Natural killer cell (primary cell): ENCODE measurements at regions not wholly inside any gene's neighbourhood (a gene's known extent, or its start where the extent isn't known, plus 50 kb on each side); places are given as distances from the start of the nearest gene placed in this dataset.

ENCODE experiments used
- ATAC-seq, 3 donors: fragments of 150-1000 bp in 2 of 3; fragments of 200-7000 bp in 1 of 3; cut with Tn5 transposase; 1 replicate in 1 of 3; 2 replicates in 2 of 3; pipeline ENCODE4 v1.10.0; 2021; ENCODE audit warnings: mild to moderate bottlenecking in 2 of 3, moderate library complexity in 2 of 3
- DNase-seq, 2 donors: peaks; one replicate each; pipeline versions ENCODE4 v3.0.0 to v3.0.0-alpha.2; 2013 to 2021; ENCODE audit warnings: mixed read lengths in 1 of 2
- H3K27ac ChIP-seq: one replicate; pipeline ENCODE4 v1.5.1; 2013; ENCODE audit warnings: mild to moderate bottlenecking, low read length
- H3K27me3 ChIP-seq: one replicate; pipeline ENCODE4 v1.6.1; 2013; ENCODE audit warnings: low read length; ENCODE audit not compliant: control insufficient read depth, insufficient read depth
- H3K36me3 ChIP-seq: one replicate; pipeline ENCODE4 v1.6.1; 2013; ENCODE audit warnings: low read length; ENCODE audit not compliant: control insufficient read depth, insufficient read depth
- H3K4me1 ChIP-seq: one replicate; pipeline ENCODE4 v1.6.1; 2013; ENCODE audit warnings: low read length; ENCODE audit not compliant: control insufficient read depth, insufficient read depth
- H3K4me3 ChIP-seq: one replicate; pipeline ENCODE4 v1.5.1; 2013; ENCODE audit warnings: low read length
- H3K9me3 ChIP-seq: one replicate; pipeline ENCODE4 v1.6.1; 2013; ENCODE audit warnings: low read length; ENCODE audit not compliant: control insufficient read depth, insufficient read depth
- H3K27ac Mint-ChIP-seq, 2 donors: one replicate each; pipeline ENCODE4 v1.8.0; 2022; ENCODE audit warnings: mild to moderate bottlenecking in 2 of 2, mixed read lengths in 2 of 2, moderate library complexity in 1 of 2
- H3K27me3 Mint-ChIP-seq, 2 donors: one replicate each; pipeline ENCODE4 v1.8.0; 2022; ENCODE audit warnings: low read depth in 2 of 2, mixed read lengths in 2 of 2
- H3K36me3 Mint-ChIP-seq: one replicate; pipeline ENCODE4 v1.8.0; 2022; ENCODE audit warnings: mixed read lengths
- H3K4me1 Mint-ChIP-seq, 2 donors: one replicate each; pipeline ENCODE4 v1.8.0; 2022; ENCODE audit warnings: mixed read lengths in 2 of 2
- H3K4me3 Mint-ChIP-seq: one replicate; pipeline ENCODE4 v1.8.0; 2022; ENCODE audit warnings: mild to moderate bottlenecking, moderate library complexity, mixed read lengths
- H3K9me3 Mint-ChIP-seq, 2 donors: one replicate each; pipeline ENCODE4 v1.8.0; 2022; ENCODE audit warnings: mixed read lengths in 2 of 2
- WGBS: methylation state at CpG from one replicate; pipeline ENCODE4 v1.1.7; 2013; ENCODE audit warnings: missing lambda C conversion rate; ENCODE audit not compliant: insufficient coverage; 5-methylcytosine and 5-hydroxymethylcytosine counted together
- intact Hi-C: fragments of 100-400 bp; cut with micrococcal nuclease; formaldehyde crosslinking; loops from one replicate; pipeline ENCODE4 v1.14.2; 2022
- TF ChIP-seq, protein P1 (sequence below): fragments of 200-600 bp; IDR thresholded peaks from one replicate; pipeline ENCODE4 v1.8.0; 2022; ENCODE audit warnings: antibody characterized with exemption

DNA sequence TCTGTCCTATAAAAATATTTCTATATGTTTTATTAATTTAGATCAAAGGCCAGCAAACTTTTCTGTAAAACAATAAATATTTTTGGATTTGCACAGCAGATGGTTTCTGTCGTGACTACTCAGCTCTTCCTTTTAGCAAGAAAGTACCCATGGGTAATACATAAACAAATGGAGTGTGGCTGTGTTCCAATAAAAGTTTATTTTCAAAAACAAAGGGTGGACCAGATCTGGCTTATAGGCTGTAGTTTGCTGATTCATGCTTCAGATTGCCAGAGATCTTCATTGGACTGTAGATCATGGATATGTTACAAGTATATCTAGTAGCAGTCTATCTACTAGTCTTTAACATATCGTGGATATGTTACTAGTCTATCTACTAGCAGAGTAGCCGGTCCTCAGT lies 590.5 kb downstream of the CSNK1G3 start:
- Mint-ChIP-seq H3K27ac (no peak overlapping the region), H3K4me3 (no peak overlapping the region)
- no peak for ATAC-seq

DNA sequence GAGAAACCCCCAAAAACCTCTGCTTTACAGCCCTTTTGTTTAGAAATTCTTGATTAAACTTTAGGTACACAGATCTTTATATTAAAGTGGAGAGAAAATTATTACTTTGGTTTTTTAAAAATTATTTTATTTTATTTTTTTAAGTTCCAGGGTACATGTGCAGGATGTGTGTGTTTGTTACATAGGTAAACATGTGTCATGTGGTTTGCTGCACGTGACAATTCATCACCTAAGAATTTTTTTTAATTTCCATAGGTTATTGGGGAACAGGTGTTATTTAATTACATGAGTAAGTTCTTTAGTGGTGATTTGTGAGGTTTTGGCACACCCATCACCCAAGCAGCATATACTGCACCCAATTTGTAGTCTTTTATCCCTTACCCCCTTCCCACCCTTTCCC lies 581.7 kb downstream of the CSNK1G3 start:
- TF ChIP-seq, protein P1, sequence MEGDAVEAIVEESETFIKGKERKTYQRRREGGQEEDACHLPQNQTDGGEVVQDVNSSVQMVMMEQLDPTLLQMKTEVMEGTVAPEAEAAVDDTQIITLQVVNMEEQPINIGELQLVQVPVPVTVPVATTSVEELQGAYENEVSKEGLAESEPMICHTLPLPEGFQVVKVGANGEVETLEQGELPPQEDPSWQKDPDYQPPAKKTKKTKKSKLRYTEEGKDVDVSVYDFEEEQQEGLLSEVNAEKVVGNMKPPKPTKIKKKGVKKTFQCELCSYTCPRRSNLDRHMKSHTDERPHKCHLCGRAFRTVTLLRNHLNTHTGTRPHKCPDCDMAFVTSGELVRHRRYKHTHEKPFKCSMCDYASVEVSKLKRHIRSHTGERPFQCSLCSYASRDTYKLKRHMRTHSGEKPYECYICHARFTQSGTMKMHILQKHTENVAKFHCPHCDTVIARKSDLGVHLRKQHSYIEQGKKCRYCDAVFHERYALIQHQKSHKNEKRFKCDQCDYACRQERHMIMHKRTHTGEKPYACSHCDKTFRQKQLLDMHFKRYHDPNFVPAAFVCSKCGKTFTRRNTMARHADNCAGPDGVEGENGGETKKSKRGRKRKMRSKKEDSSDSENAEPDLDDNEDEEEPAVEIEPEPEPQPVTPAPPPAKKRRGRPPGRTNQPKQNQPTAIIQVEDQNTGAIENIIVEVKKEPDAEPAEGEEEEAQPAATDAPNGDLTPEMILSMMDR, result no peak
- H3K4me1 Mint-ChIP-seq, result no peaks in the 10 kb centered on the region
- no peaks in the 10 kb centered on the region for H3K9me3 ChIP-seq
- peaks cover 7 to 11% of the 10 kb centered on the region in 2 donors for H3K9me3 Mint-ChIP-seq
- no peak overlapping the region for H3K27ac ChIP-seq
- H3K4me3 ChIP-seq, result no peak overlapping the region
- H3K36me3 ChIP-seq, result no peaks in the 10 kb centered on the region
- DNase-seq (no peak), ATAC-seq (no peak)
- no peak overlapping the region for H3K27ac Mint-ChIP-seq
- H3K27me3 ChIP-seq, result no peaks in the 10 kb centered on the region
- no CpG with 5 or more reads among the region's 1 CpG for WGBS
- H3K36me3 Mint-ChIP-seq, result no peaks in the 10 kb centered on the region
- intact Hi-C loops, result no loop called here
- no peaks in the 10 kb centered on the region for H3K27me3 Mint-ChIP-seq
- no peaks in the 10 kb centered on the region for H3K4me1 ChIP-seq
- H3K4me3 Mint-ChIP-seq, result no peak overlapping the region

More for the DNA sequence above, 590.5 kb downstream of the CSNK1G3 start:
- H3K36me3 Mint-ChIP-seq, result no peaks in the 10 kb centered on the region
- Histone ChIP-seq H3K36me3 (no peaks in the 10 kb centered on the region), H3K27me3 (no peaks in the 10 kb centered on the region), H3K9me3 (no peaks in the 10 kb centered on the region), H3K4me3 (no peak overlapping the region), H3K27ac (no peak overlapping the region), H3K4me1 (no peaks in the 10 kb centered on the region)
- H3K4me1 Mint-ChIP-seq, result no peaks in the 10 kb centered on the region
- WGBS, result 91% methylated on average over 1 of the region's 3 CpGs
- H3K9me3 Mint-ChIP-seq, result peaks cover 12 to 16% of the 10 kb centered on the region in 2 donors
- DNase-seq, result no peak
- TF ChIP-seq, protein P1, result no peak
- no peaks in the 10 kb centered on the region for H3K27me3 Mint-ChIP-seq
- intact Hi-C loops, result no loop called here

DNA sequence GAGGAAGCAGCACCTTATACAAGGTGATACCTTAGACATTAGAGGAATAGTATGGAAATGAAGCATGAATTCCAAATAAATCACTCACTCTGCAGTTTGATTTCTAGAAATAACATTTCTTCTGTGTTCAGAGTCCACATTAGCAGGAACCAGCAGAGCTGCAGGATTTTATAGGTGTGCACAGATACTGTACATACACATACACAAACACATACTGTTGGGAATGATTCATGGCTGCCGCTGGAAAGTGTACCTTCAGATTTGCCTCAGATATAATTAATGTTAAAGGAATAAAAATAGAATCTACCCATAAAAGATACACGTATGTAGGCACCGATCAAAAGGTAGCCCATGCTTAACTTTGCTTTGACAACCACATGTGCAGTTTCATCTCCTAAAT lies 578.1 kb downstream of the CSNK1G3 start:
- ATAC-seq, result no peak
- WGBS, result 100% methylated on average over 2 of the region's 3 CpGs

DNA sequence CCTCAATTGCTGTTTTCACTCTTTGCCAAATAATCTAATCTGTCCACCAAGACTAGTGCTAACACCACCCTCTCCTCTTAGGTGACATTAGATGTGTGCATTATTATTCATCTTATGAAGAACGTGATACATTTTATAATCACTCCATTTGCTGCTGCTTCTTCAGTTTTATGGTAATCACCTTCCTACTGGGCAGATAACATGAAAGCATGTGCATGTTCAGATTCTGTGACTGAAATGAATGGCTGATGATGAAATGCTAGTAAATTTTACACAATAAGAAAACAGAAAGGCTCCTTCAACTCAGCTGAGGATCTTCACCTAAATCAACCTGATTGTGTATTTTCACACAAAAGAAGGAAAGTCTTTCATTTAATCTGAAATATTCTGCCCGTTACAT lies 577.6 kb downstream of the CSNK1G3 start:
- no peaks in the 10 kb centered on the region for H3K4me1 ChIP-seq
- no peak overlapping the region for H3K4me3 ChIP-seq
- WGBS, result 75% methylated on average over 2 of the region's 2 CpGs
- ATAC-seq, result no peak
- no peaks in the 10 kb centered on the region for H3K9me3 ChIP-seq
- H3K4me1 Mint-ChIP-seq, result no peaks in the 10 kb centered on the region
- H3K27ac ChIP-seq, result no peak overlapping the region
- peaks cover 2 to 11% of the 10 kb centered on the region in 2 donors for H3K9me3 Mint-ChIP-seq
- H3K27me3 ChIP-seq, result no peaks in the 10 kb centered on the region
- no peak overlapping the region for H3K27ac Mint-ChIP-seq
- H3K36me3 ChIP-seq, result no peaks in the 10 kb centered on the region
- DNase-seq, result no peak
- no peaks in the 10 kb centered on the region for H3K36me3 Mint-ChIP-seq
- TF ChIP-seq, protein P1, result no peak
- H3K4me3 Mint-ChIP-seq, result no peak overlapping the region
- intact Hi-C loops, result no loop called here
- H3K27me3 Mint-ChIP-seq, result no peaks in the 10 kb centered on the region

More for the DNA sequence above, 578.1 kb downstream of the CSNK1G3 start:
- Histone ChIP-seq H3K36me3 (no peaks in the 10 kb centered on the region), H3K4me1 (no peaks in the 10 kb centered on the region), H3K9me3 (no peaks in the 10 kb centered on the region), H3K27ac (no peak overlapping the region), H3K27me3 (no peaks in the 10 kb centered on the region), H3K4me3 (no peak overlapping the region)
- Mint-ChIP-seq H3K9me3 (peaks cover 5 to 13% of the 10 kb centered on the region in 2 donors), H3K4me1 (no peaks in the 10 kb centered on the region), H3K27ac (no peak overlapping the region), H3K4me3 (no peak overlapping the region), H3K36me3 (no peaks in the 10 kb centered on the region), H3K27me3 (no peaks in the 10 kb centered on the region)
- intact Hi-C loops, result no loop called here
- TF ChIP-seq, protein P1, result no peak
- no peak for DNase-seq
